ENCODE measurements at regions not wholly inside any gene's neighbourhood (a gene's known extent, or its start where the extent isn't known, plus 50 kb on each side); places are given as distances from the start of the nearest gene placed in this dataset.

GRCh38 chr11:130776061-130776419 lies 140.2 kb downstream of the SNX19 start:
- no peak for TF ChIP-seq CTCF (IDR thresholded peaks at IDR 0.05)
- TF ChIP-seq POLR2A (IDR thresholded peaks at IDR 0.05): no peak
